ENCODE measurements at regions not wholly inside any gene's neighbourhood (a gene's known extent, or its start where the extent isn't known, plus 50 kb on each side); places are given as distances from the start of the nearest gene placed in this dataset.

DNA sequence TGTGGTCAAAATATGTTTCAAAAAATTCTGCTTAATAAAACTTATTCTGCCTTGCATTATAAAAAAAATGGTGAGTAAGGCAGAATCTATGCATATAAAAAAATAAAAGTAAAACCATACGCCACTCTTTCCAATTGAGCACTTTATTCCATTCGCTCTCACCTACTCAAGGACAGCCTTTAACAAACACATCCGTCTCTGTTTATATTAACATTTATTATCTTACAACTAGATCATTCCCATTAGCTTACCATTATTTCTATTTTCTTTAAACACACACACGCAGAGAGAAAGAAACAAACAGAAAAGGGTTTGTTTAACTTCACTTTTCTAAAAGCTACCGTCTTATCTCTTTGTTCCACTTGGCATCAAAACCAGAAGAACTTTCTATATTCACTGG, 598.9 kb upstream of the CHRM3 start:
- Histone ChIP-seq H3K4me3 (ENCODE audit: low read depth, low read length) (no peak overlapping the region), H3K27me3 (ENCODE audit: control insufficient read depth, insufficient read depth, low read length) (no peaks in the 10 kb centered on the region), H3K36me3 (ENCODE audit: control insufficient read depth, insufficient read depth, low read length) (no peaks in the 10 kb centered on the region)
- TF ChIP-seq, protein P1, sequence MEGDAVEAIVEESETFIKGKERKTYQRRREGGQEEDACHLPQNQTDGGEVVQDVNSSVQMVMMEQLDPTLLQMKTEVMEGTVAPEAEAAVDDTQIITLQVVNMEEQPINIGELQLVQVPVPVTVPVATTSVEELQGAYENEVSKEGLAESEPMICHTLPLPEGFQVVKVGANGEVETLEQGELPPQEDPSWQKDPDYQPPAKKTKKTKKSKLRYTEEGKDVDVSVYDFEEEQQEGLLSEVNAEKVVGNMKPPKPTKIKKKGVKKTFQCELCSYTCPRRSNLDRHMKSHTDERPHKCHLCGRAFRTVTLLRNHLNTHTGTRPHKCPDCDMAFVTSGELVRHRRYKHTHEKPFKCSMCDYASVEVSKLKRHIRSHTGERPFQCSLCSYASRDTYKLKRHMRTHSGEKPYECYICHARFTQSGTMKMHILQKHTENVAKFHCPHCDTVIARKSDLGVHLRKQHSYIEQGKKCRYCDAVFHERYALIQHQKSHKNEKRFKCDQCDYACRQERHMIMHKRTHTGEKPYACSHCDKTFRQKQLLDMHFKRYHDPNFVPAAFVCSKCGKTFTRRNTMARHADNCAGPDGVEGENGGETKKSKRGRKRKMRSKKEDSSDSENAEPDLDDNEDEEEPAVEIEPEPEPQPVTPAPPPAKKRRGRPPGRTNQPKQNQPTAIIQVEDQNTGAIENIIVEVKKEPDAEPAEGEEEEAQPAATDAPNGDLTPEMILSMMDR (IDR thresholded peaks at IDR 0.05; ENCODE audit: insufficient read depth, low read length, severe bottlenecking) = no peak
- FAIRE-seq (no peak), DNase-seq (ENCODE audit: low read depth) (no peak)

DNA sequence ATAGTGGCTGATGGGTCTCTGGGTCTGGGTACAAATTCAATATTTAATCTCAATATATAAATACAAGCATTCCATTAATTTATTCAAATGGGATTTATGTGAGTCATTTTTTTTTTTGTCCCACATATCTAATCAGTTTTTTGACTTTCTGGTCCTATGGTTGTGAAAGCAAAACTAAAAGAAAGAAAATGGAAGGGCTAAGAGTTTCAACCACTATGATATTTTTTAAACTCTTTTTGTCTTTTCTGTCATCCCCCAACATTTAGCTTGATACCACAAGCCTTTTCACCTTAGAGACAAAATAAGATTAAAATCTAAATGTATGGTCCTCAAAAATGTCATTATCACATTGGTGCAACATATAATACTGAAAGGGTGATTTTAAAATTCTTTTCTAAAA, 602.7 kb upstream of the CHRM3 start:
- no peaks in the 10 kb centered on the region for H3K36me3 ChIP-seq (ENCODE audit: control insufficient read depth, insufficient read depth, low read length)
- FAIRE-seq (no peak), DNase-seq (ENCODE audit: low read depth) (no peak)
- TF ChIP-seq, protein P1 (IDR thresholded peaks at IDR 0.05; ENCODE audit: insufficient read depth, low read length, severe bottlenecking) = no peak
- no peaks in the 10 kb centered on the region for H3K27me3 ChIP-seq (ENCODE audit: control insufficient read depth, insufficient read depth, low read length)
- H3K4me3 ChIP-seq (ENCODE audit: low read depth, low read length) = no peak overlapping the region

DNA sequence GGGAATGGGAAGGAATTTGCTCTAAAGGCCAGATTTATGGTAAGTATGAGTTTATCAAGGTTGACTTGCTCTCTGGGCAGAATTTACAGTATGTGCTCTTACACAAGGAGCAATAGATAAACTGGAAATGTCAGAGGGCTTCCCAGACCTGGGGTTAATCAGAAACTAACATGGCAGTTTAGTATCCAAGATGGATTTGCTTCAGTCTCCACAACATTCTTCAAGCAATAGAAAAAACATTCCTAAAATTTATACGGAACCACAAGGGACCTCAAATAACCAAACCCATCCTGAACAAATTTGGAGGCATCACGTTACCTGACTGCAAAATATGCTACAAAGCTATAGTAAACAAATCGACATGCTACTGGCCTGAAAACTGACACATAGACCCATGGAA, 606.7 kb upstream of the CHRM3 start:
- TF ChIP-seq, protein P1 (IDR thresholded peaks at IDR 0.05; ENCODE audit: insufficient read depth, low read length, severe bottlenecking) = no peak
- DNase-seq (ENCODE audit: low read depth) (no peak), FAIRE-seq (no peak)
- Histone ChIP-seq H3K27me3 (ENCODE audit: control insufficient read depth, insufficient read depth, low read length) (no peaks in the 10 kb centered on the region), H3K4me3 (ENCODE audit: low read depth, low read length) (no peak overlapping the region), H3K36me3 (ENCODE audit: control insufficient read depth, insufficient read depth, low read length) (no peaks in the 10 kb centered on the region)

DNA sequence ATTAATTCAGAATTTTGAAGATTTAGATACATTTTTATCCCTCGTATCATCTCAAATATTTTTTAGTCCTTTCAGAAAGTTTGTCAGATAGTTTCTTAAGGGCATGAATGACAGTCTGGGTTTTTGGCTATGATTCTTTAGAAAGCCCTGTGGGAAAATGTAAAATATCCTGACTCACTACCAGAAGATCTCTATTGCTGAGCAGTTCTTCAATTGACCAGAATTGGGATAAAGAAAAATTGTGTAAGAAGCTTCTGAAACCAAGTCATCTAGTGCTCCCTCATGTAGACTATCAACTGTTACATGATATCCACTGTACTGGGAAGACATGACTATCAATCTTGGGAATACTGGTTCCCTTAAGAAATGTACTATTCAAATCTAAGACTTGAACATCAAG, 608.3 kb upstream of the CHRM3 start:
- TF ChIP-seq, protein P1 (IDR thresholded peaks at IDR 0.05; ENCODE audit: insufficient read depth, low read length, severe bottlenecking) = no peak
- DNase-seq (ENCODE audit: low read depth) = no peak
- Histone ChIP-seq H3K27me3 (ENCODE audit: control insufficient read depth, insufficient read depth, low read length) (no peaks in the 10 kb centered on the region), H3K4me3 (ENCODE audit: low read depth, low read length) (no peak overlapping the region), H3K36me3 (ENCODE audit: control insufficient read depth, insufficient read depth, low read length) (no peaks in the 10 kb centered on the region)
- no peak for FAIRE-seq

DNA sequence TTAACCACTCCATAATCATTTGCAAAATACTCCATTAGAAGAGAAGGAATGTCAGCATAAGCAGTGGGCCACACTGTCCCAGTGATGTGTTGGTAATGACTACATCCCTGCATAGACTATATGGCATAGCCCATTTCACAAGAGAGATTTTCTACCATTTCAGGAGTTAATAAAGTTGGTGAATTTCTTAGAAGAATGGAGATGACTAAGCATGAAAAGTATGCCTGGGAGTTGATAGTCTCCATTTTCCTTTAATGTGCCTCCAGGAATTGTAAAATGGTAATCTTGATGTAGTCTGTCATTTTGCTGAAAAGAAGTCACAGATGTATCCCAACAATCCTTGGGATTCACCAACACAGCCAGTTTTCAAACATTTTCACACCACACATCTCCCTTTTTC, 608.8 kb upstream of the CHRM3 start:
- DNase-seq (ENCODE audit: low read depth) (no peak), FAIRE-seq (no peak)
- Histone ChIP-seq H3K36me3 (ENCODE audit: control insufficient read depth, insufficient read depth, low read length) (no peaks in the 10 kb centered on the region), H3K27me3 (ENCODE audit: control insufficient read depth, insufficient read depth, low read length) (no peaks in the 10 kb centered on the region), H3K4me3 (ENCODE audit: low read depth, low read length) (no peak overlapping the region)
- TF ChIP-seq, protein P1 (IDR thresholded peaks at IDR 0.05; ENCODE audit: insufficient read depth, low read length, severe bottlenecking) = no peak

DNA sequence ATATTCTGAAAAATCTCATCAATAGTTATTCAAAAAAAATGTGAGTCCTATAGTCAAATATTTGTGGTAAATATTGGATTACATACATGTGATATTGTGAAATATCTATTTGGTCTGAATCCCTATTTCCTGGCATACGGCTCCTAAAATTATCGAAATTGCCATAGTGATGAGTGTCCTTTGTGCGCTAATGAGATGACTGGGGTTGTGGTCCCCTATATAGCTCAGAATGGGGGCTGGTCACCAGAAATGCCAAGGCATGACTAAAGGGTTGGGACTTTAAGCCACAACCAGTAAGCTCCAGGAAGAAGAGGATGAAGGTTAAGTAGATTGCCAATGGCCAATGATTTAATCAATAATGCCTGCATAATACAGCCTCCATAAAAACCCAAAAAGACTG, 610.2 kb upstream of the CHRM3 start:
- no peak for DNase-seq (ENCODE audit: low read depth)
- no peak for FAIRE-seq
- Histone ChIP-seq H3K36me3 (ENCODE audit: control insufficient read depth, insufficient read depth, low read length) (no peaks in the 10 kb centered on the region), H3K27me3 (ENCODE audit: control insufficient read depth, insufficient read depth, low read length) (no peaks in the 10 kb centered on the region), H3K4me3 (ENCODE audit: low read depth, low read length) (no peak overlapping the region)
- TF ChIP-seq, protein P1 (IDR thresholded peaks at IDR 0.05; ENCODE audit: insufficient read depth, low read length, severe bottlenecking) = no peak
